ENCODE measurements at regions not wholly inside any gene's neighbourhood (a gene's known extent, or its start where the extent isn't known, plus 50 kb on each side); places are given as distances from the start of the nearest gene placed in this dataset.

GRCh38 chr11:127679816-127680545 is 679.4 kb upstream of the KIRREL3 start:
- DNase-seq (no peak), ATAC-seq (ENCODE audit: low read depth) (no peak)
- no peak overlapping the region for H3K27ac Mint-ChIP-seq
- ChIA-PET POLR2A (no interaction called here), CTCF (no interaction called here)
- no peak overlapping the region for H3K9ac ChIP-seq (ENCODE audit: low read length)
- H3K36me3 ChIP-seq (replicated peaks in 1 of 2; ENCODE audit: control extremely low read depth in 1 of 2, control insufficient read depth in 1 of 2, extremely low read depth in 1 of 2, insufficient read depth in 2 of 2, low read length in 1 of 2): no peaks in the 10 kb centered on the region
- H2AFZ ChIP-seq (ENCODE audit: insufficient read depth, low read depth, low read length, poor library complexity, severe bottlenecking): no peak overlapping the region
- no peaks in the 10 kb centered on the region for H3K27me3 Mint-ChIP-seq
- H3K27ac ChIP-seq (ENCODE audit: low read length in 2 of 2): no peak overlapping the region
- H3K79me2 ChIP-seq (ENCODE audit: control insufficient read depth, insufficient read depth, low read length): no peaks in the 10 kb centered on the region
- H3K4me2 ChIP-seq (replicated peaks; ENCODE audit: low read depth, low read length, poor library complexity, severe bottlenecking): no peak overlapping the region
- H4K20me1 ChIP-seq (ENCODE audit: control insufficient read depth, insufficient read depth, low read length, poor library complexity, severe bottlenecking): no peaks in the 10 kb centered on the region
- intact Hi-C loops (cut with micrococcal nuclease): no loop called here
- no CpG with 5 or more reads among the region's 8 CpGs for WGBS (ENCODE audit: insufficient coverage)
- H3K4me3 Mint-ChIP-seq: no peak overlapping the region
- TF ChIP-seq CTCF (IDR thresholded peaks at IDR 0.05) (no peak), EZH2 (IDR thresholded peaks at IDR 0.05; ENCODE audit: borderline replicate concordance, insufficient read depth, low read depth, low read length, poor library complexity, severe bottlenecking) (no peak)
- H3K9me3 ChIP-seq (ENCODE audit: control extremely low read depth in 1 of 3, control insufficient read depth in 2 of 3, insufficient read depth in 1 of 3, low read length in 2 of 3): no peaks in the 10 kb centered on the region
- no peaks in the 10 kb centered on the region for H3K27me3 ChIP-seq (replicated peaks in 1 of 4; ENCODE audit: control extremely low read depth in 1 of 4, control insufficient read depth in 3 of 4, insufficient read depth in 4 of 4, low read length in 3 of 4)
- H3K9me3 Mint-ChIP-seq (ENCODE audit: insufficient read depth): peaks cover 2% of the 10 kb centered on the region
- H3K4me1 Mint-ChIP-seq: no peaks in the 10 kb centered on the region
- H3K4me1 ChIP-seq (ENCODE audit: control insufficient read depth in 2 of 2, insufficient read depth in 2 of 2, low read length in 2 of 2): no peaks in the 10 kb centered on the region
- no peak overlapping the region for H3K4me3 ChIP-seq (ENCODE audit: control extremely low read depth in 1 of 5, extremely low read depth in 1 of 5, insufficient read depth in 1 of 5, low read depth in 2 of 5, low read length in 4 of 5)

DNA sequence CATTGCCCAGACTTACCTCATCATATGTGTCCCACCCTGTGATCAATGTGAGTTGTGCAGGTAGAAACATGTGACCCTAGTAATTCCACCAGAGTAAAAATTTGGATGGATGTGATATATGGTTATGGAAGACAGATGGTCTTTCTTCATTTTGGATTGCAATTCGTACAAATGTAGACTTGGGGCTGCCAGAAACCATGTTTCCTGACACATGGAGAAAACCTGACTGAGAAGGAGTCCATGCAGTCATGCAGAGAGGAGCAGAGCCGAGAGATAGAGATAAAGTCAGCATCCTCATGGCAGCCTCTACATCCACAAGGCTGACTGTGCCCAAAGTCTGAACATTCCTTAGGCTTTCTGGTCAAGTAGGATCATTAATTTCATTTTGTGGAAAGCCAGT is 678.1 kb upstream of the KIRREL3 start:
- Histone ChIP-seq H3K36me3 (replicated peaks in 1 of 2; ENCODE audit: control extremely low read depth in 1 of 2, control insufficient read depth in 1 of 2, extremely low read depth in 1 of 2, insufficient read depth in 2 of 2, low read length in 1 of 2) (no peaks in the 10 kb centered on the region), H3K9me3 (ENCODE audit: control extremely low read depth in 1 of 3, control insufficient read depth in 2 of 3, insufficient read depth in 1 of 3, low read length in 2 of 3) (no peaks in the 10 kb centered on the region), H3K4me2 (replicated peaks; ENCODE audit: low read depth, low read length, poor library complexity, severe bottlenecking) (no peak overlapping the region), H2AFZ (ENCODE audit: insufficient read depth, low read depth, low read length, poor library complexity, severe bottlenecking) (no peak overlapping the region), H4K20me1 (ENCODE audit: control insufficient read depth, insufficient read depth, low read length, poor library complexity, severe bottlenecking) (no peaks in the 10 kb centered on the region), H3K4me3 (ENCODE audit: control extremely low read depth in 1 of 5, extremely low read depth in 1 of 5, insufficient read depth in 1 of 5, low read depth in 2 of 5, low read length in 4 of 5) (no peak overlapping the region), H3K9ac (ENCODE audit: low read length) (no peak overlapping the region), H3K27ac (ENCODE audit: low read length in 2 of 2) (no peak overlapping the region), H3K27me3 (replicated peaks in 1 of 4; ENCODE audit: control extremely low read depth in 1 of 4, control insufficient read depth in 3 of 4, insufficient read depth in 4 of 4, low read length in 3 of 4) (no peaks in the 10 kb centered on the region), H3K79me2 (ENCODE audit: control insufficient read depth, insufficient read depth, low read length) (no peaks in the 10 kb centered on the region), H3K4me1 (ENCODE audit: control insufficient read depth in 2 of 2, insufficient read depth in 2 of 2, low read length in 2 of 2) (no peaks in the 10 kb centered on the region)
- TF ChIP-seq EZH2 (IDR thresholded peaks at IDR 0.05; ENCODE audit: borderline replicate concordance, insufficient read depth, low read depth, low read length, poor library complexity, severe bottlenecking) (no peak), CTCF (IDR thresholded peaks at IDR 0.05) (no peak)
- H3K4me3 Mint-ChIP-seq: no peak overlapping the region
- H3K9me3 Mint-ChIP-seq (ENCODE audit: insufficient read depth): peaks cover 2% of the 10 kb centered on the region
- intact Hi-C loops (cut with micrococcal nuclease): no loop called here
- ChIA-PET POLR2A (no interaction called here), CTCF (no interaction called here)
- no peak for ATAC-seq (ENCODE audit: low read depth)
- H3K4me1 Mint-ChIP-seq: no peaks in the 10 kb centered on the region
- 64% methylated on average over 1 of the region's 2 CpGs for WGBS (ENCODE audit: insufficient coverage)
- H3K27me3 Mint-ChIP-seq: no peaks in the 10 kb centered on the region
- no peak for DNase-seq
- no peak overlapping the region for H3K27ac Mint-ChIP-seq

Data from B cell (primary cell).